NOMO-1 treated with DMSO at 0.1 percent for 48 hours (cell line): ENCODE measurements at regions not wholly inside any gene's neighbourhood (a gene's known extent, or its start where the extent isn't known, plus 50 kb on each side); places are given as distances from the start of the nearest gene placed in this dataset.
"Not testable (repeated sequence)": the region's sequence is repeated elsewhere in the genome, so short reads cannot be mapped to it uniquely, and the experiment has no call there.

Experiments
- DNase-seq: peaks from one replicate; lab custom pipeline; 2025; ENCODE audit not compliant: unreplicated experiment; lab: John Stamatoyannopoulos, UW

DNA sequence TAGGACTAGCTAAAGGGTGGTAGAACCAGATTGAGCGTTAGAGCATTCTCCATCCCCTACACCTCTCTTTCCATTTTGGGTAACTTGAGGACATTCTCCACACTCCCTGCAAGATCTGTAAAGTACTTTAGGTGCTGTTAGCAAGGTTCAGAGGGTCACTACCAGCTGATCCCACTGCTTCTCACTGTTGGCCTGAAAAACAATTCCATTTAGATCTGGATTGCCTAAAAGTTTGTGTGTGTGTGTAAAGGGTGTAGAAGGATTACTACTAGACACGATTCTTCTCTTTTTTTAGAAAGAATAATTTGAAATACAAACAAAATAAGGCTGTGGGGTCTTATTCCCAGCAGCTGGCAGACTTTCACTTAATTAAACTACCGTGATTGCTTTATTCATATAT is 95.1 kb upstream of the TMEM178A start:
- no peak for DNase-seq

DNA sequence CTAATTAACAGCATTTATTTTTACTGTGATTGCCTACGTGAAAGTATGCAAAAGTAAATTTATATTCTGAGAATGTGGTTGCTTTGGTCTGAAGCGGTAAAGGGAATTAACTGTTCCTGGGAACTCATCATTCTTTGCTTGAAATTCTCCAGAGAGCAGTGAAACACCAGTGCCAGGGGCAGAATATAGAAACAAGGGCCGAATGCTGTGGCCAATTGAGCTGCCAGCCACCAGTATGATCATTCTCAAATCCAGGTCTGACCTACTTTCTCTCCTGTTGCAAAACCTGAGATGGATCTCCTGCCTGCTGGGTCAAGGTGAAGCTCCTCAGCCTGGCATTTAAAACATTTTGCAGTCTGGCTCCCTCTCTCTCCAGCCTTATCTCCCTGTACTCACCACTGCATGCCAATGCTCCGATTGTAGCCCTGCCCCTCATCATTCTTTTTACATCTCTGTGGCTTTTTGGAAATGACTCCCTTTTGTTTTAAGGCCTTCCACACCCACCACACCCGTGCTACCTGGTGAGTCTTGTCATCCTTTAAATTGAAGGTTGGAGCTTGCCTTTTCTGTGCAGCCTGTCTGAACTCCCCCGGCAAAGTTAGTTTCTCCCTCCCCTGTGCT is 94.5 kb upstream of the TMEM178A start:
- DNase-seq: no peak

DNA sequence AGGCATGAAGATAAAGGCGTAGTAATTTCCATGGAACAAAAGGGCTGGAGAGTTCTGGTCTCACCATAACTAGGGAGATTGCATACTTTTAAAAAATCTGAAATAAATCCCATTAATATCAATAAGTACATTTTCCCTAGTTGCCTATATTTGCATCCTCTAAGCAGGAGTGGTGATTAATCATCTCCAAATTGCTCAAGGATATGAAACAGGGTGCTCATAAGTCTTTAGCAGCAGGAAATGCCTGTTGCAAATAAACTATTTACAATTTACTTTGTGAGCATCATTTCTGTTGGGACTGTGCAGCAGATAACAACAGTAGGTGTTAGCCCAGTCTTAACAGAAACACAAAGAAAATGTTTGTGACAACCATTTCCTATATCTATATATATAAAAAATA is 92.4 kb upstream of the TMEM178A start:
- DNase-seq: no peak

DNA sequence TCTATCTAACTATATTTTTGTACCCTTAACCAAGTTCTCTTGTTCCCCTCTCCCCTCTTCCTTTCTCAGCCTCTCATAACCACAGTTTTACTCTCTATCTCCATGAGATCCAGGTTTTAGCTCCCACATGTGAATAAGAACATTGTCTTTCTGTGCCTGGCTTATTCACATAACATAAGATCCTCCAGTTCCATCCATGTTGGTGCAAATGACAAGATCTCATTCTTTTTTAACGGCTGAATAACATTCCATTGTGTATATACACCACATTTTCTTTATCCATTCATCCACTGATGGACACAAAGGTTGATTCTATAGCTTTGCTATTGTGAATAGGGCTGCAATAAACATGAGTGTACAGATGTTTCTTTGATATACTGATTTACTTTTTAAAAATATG is 83.9 kb upstream of the TMEM178A start:
- no peak for DNase-seq

DNA sequence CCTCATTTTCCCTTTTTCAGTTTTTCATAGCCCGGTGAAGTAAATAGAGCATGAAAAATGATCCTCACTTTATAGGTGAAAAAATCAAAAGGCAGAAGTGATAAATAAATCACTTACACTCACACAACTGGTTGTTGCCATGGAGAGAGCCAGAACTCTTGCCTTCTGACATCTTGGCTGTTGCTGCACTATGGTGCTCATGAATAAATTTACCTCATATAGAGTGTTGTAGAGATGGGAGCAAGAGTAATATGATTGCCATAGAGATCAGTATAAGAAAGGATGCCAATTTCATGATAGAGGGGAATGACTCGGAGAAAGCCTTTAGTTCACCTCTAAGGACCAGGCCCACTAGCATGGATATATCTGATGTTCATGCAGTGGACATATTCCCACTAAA is 82.5 kb upstream of the TMEM178A start:
- DNase-seq: no peak

DNA sequence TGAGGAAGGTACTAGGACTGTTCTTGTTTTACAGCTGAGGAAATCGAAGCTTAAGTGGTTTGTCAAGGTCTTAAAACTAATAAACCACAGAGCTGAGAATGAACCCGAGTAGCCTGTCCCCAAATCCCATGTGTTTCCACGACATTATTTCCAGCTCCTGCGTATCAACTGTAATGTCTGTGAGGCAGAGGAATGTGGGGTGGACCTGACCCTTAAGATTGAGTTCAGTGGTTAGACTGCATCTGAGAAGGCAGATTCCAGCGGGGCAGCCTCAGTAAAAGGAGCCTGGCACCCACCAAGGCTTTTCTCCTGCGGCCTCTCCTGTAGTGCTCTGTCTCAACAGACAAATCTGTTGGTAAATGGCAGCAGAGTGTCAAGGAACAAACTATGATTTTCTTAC is 81.9 kb upstream of the TMEM178A start:
- DNase-seq: no peak

DNA sequence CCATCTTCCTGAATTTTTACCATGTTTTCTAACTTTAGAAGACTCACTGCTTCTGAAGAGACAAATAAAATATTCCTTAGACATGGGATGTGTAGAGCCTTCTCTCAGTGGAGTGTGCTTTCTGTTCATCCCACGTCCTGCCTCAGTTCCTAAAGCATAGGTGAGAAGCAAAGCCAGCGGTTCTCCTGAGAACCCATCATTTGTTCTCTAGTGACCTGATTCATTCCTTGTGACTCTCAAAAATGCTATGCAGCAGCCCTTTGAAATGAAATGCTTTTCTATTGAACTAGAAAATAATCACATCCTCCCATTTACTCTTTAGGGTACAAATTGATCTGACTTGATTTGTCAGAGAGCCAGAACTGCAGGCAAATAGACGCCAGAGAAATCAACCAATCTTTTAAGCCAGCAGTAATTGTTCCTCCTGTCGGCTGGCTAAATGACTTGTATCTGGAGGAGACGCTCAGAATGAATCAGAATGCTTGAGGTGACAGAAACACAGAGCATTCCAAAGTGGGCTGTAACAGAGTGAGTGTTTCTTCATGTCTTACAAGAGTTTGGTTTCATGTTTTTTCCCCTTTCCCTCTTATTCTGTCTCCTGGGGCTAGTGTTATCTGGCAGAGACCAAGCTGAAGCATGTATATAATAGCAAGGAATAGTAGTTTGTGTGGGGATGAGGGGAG is 81.3 kb upstream of the TMEM178A start:
- no peak for DNase-seq

DNA sequence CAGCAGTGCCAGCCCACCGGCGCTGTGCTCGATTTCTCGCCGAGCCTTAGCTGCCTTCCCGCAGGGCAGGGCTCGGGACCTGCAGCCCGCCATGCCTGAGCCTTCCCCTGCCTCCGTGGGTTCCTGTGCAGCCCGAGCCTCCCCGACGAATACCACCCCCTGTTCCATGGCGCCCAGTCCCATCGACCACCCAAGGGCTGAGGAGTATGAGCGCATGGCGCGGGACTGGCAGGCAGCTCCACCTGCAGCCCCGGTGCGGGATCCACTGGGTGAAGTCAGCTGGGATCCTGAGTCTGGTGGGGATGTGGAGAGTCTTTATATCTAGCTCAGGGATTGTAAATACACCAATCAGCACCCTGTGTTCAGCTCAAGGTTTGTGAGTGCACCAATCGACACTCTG is 80.2 kb upstream of the TMEM178A start:
- not testable (repeated sequence) for DNase-seq

DNA sequence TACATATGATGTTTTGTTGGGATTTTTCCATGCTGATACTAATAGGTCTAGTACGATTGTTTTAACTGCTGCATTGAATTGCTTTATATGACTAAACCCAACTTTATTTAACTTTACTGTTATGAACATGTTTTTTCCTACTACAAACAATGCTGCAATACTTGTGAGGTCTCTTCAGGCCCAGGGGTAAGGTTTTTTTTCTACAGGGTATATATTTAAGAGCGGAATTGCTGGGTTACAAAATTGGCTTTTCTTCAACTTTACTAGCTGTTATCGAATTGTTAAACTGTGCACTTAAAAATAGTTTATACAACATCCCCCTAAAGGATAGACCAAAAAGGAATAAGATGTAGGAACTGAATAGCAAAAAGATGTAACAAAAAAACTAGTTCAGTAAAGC is 78.5 kb upstream of the TMEM178A start:
- no peak for DNase-seq

DNA sequence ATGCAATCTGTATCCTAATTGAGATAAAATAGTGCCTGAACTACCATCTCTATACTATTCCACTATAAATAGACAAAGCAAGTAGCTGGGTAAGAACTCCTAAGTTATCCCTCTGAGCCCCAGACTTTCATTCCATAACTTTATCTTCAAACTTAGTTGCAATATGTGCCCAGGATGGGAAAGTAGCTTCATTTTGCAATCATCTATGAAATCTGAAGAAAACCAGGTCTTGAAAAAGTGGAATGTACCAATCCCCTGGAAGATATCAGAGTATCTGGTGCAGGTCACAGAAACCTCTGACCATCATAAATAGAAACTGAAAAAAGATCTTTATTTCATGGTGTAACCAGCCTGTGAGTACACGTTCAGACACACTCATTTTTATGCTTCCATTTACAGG is 78.1 kb upstream of the TMEM178A start:
- DNase-seq: no peak

DNA sequence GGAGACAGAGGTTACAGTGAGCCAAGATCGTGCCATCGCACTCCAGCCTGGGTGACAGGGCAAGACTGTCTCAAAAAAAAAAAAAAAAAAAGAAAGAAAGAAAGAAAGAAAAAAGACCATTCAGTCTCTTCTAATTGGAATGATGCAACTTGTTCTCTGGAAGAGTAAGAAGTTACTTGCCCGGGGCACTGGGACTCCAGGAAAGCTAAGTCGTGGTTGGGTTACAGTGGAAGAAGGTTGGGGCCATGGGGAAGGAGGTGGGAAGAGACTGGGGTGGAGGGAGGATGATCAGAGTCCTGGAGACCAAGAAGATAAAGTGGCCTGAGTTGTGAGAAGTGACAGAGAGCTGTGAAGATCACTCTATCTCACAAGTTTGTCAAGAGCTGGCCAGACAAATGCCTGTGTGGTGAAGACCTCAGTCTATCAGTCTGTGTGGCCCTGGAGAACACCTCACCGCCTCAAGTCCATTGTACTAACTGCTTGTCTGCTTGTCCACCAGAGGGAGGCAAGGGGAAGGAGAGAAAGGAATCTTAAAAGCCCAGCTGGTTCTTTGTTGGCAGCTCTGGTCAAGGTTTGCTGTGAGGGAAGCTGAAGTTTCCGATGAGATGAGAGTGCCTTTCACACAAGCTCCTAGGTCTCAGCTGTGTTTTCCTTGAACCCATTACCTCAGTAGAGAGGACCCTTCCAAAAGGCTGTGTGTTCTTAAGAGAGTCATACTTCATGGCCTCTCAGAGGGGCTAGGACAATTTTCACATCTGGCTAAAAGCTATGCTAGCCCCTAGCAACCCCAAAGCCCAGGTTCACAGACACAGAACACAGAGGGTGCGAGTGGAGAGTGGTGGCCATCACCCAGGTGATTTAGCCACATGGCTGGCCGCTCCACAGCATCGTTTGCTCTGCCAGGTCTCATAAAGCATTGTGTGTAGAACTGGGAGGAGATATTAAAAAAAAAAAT is 72.0 kb upstream of the TMEM178A start:
- DNase-seq: peak; percentile 54

DNA sequence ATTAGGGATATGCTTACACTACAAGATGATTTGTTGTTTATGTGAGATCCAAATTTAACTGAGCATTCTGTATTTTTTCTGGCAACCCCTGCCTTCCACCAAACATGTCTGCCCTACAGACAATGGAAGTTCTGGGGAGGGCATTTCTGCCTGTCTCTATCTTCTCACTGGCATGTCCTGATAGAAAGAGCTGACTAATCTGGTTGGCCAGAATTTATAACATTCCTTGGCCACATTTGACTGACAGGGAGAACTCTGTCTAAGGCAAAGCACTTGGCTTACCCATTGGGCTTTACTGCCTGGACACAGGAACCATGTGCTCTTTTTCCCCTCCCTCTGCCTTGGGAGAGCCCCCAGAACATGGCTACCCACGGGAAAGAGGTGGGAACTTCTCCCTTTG is 70.6 kb upstream of the TMEM178A start:
- DNase-seq: no peak

DNA sequence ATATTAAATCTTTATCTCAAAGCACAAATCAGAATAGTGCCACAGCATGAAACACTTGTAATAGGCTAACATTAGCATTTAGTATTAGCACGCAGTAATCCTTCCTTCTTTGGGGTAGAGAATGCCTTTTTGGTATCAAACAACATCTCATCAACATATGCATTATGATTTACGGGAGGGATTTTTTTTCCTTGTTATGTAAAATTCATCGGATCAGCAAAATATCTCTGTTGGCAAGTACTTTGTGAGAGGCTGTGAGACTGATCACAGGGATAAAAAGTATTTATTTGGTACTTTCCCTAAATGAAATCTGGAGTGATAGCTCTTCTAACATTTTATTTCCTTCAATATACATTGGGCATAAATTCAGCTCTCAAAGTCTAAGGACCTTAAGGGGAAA is 68.4 kb upstream of the TMEM178A start:
- no peak for DNase-seq

DNA sequence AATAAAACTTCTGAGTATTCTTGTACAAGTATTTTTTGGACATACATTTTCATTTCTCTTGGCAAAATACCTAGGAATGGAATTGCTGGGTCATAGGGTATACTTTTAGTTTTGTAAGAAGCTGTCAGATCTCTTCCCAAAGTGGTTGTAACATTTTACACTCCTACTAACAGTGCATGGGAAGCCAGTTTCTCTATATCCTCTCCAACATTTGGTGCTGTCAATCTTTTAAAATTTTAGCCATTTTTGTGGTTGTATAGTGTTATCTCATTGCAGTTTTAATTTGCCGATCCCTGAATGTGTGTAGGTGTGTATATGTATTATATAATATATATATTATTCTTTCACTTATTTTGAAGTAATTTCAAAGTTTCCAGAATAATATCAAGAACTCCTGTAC is 63.1 kb upstream of the TMEM178A start:
- no peak for DNase-seq

DNA sequence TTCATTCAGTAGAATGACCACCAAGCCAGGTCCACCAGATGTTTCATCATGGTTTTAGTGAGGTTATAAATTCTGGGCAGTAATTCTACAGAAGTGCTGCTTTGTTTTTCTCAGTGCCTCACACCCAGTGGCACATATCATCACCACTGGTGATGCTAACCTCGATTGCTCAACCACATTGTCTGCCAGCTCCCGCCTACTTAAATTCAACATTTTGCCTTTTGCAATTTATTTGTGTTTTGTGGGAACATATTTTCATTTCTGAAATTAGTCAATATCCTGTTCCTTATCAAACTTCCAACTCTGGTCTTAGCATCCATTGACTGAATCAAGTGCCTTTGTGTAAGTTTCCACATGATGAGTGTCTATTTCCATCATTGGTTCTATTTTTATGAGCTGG is 62.3 kb upstream of the TMEM178A start:
- DNase-seq: no peak

DNA sequence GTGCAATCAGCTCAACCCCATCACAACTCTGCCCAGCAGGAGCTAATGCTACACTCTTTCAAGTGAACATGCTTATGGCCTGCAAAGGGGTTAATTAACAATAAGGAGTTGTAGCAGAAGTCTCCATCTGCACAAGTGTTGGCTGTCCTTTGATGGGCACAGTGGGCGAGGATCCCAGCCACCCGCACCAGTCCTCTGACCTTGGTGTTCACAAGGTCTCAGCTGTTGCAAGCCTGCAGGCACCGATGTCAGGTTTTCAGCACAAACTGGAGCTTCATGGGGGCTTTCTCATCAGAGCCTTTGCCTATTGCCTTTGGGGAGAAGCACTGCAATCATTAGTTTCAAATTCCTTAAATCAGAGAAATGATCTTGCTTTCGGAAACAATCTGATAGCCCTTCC is 60.9 kb upstream of the TMEM178A start:
- DNase-seq: no peak

DNA sequence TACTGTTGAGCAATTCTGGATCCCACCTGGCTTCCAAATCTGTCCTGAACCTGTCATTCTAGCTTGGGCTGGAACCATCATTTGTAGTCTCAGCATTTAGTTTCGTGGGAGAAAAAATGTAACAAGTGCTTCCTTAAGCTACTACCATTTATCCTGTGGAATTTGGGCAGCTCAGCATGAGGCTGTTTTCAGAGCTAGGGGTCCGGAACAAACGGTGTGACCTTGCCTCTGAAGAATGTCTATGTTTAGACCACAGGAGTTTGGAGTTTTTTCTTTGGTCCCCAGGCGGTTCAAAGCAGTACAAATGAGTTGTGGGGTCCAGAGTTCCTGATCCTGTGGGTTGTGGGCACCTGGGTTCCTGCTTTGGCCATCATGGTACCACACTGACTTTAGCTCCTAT is 59.1 kb upstream of the TMEM178A start:
- no peak for DNase-seq

DNA sequence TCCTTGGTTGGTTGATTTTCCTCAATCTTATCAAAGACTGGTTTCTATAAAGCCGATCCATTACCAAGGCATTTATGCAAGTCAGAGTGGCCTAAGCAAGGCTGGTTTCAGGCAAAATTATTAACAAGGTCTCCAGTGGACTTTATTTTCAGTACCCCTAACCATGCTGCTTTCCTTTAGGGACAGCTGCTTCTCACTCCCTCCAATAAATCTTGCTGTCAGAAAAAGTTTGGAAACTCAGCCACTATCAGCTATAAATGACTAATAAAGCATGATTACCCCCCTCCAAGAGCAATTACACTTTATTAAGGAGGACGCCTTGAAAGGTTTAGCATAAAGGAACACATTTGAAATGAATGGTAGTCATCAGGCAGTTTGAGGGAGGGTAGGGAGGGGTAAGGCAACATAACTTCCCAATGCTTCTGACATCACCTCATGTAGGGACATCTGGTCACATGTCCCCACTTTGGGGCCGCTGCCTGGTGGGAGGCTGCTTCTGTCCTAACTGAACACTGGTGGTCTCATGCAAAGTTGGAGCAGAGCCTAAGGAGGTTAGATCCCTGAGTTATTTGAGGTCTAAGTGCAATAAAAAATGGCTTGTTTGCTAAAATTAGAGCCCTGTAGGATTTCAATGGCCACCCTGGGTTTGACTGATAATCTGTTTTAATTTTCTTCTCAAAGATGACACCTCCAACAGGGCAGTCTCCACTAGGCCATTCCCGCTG is 58.0 kb upstream of the TMEM178A start:
- no peak for DNase-seq

DNA sequence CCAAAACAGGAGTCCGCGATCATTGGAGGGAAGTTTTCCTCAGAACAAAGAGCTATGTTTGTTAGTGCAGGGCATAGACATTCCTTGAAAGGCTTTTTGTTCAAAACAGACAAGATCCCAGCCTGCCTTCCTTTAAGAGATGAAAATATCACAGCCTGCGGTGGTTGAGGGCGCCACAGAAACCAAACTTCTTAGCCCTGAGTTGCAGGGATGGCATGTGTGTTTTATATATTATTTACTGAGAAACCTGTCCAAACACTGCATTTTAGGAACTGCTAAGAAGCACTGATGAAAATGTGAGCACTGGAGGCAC is 57.5 kb upstream of the TMEM178A start:
- DNase-seq: no peak

DNA sequence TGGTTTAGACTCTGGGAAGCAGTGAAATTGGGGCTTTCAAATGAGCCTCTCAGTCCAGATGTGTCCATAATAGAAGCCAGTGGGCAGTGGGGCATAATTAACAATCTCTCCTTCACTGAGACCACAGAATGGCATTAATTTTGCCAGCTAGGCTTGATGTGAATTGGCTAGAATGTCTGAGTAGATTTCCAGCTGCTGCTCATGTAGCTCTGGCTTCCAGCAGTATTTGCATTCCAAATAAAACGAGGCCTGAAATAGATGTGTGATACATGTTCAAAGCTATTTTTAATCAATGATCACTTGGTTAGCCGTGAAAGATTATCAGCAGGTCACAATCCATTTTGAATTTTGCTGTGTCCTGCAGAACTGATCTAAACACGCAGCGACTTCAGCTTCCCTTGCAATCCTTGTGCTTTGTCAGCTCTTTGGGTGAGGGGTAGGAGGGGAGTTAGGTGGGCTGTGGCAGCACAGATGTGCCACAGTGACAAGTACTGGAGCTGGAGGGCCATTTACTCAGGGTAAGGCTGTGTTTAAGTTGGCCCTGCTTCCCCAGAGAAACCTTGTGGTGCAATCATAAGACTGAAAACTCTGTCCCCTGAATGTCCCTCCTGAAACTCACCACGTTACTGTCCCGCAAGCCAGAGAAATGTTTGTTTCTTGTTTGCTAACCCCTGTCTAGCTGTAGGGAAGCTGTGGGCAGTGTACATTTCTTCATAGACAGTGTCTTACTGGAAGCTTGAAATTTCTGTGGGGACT is 56.9 kb upstream of the TMEM178A start:
- no peak for DNase-seq

DNA sequence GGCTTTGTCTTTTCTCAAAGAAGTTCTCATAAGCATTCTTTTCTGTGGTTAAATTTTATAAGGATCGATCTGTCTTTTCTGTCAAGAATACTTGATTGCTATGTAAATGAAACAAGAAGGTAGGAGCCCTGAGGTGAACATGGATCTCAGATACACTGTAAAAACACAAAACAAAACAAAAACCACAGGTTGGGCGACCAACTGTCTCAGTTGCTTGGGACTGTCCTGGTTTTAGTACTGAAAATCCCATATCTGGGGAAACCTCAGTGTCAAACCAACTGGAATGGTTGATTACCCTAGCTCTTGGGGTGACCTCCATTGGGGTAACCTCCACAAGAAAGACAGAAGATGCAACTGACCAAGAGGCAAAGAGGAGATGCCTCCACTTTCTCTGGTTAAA is 55.8 kb upstream of the TMEM178A start:
- DNase-seq: no peak
